AG04450 (cell line): ENCODE measurements at regions not wholly inside any gene's neighbourhood (a gene's known extent, or its start where the extent isn't known, plus 50 kb on each side); places are given as distances from the start of the nearest gene placed in this dataset.

ENCODE experiments used
- CTCF ChIA-PET: fragments of 300-600, 350-600 bp; formaldehyde crosslinking; extraction: SDS; loops from one replicate; lab custom pipeline; 2022; ENCODE audit warnings: antibody characterized with exemption, inconsistent platforms; lab: Charles Lee
- POLR2A ChIA-PET: fragments of 350-600 bp; formaldehyde crosslinking; extraction: SDS; loops from one replicate; lab custom pipeline; 2021; ENCODE audit warnings: antibody characterized with exemption, inconsistent platforms; lab: Yijun Ruan, JAX
- DNase-seq: peaks from one replicate; pipeline ENCODE4 v3.0.0-alpha.2; 2011; ENCODE audit warnings: low read depth, low spot score
- H3K27ac ChIP-seq: one replicate; pipeline ENCODE4 v1.5.1; 2012; ENCODE audit warnings: low read depth, low read length, control low read depth
- H3K27me3 ChIP-seq: one replicate; pipeline ENCODE4 v1.6.0; 2012; ENCODE audit warnings: low read length; ENCODE audit not compliant: control insufficient read depth, insufficient read depth
- H3K4me3 ChIP-seq: 2 replicates; pipeline ENCODE4 v1.5.1; 2011; ENCODE audit warnings: mild to moderate bottlenecking, low read depth, low read length, control low read depth
- H3K9me3 ChIP-seq: 2 replicates; pipeline ENCODE4 v1.5.1; 2012; ENCODE audit warnings: low read length; ENCODE audit not compliant: control insufficient read depth, insufficient read depth
- TF ChIP-seq, protein P1 (sequence below): IDR thresholded peaks from 2 replicates; pipeline ENCODE4 v1.5.1; 2011; ENCODE audit warnings: low read depth, low read length, control low read depth, inconsistent platforms

DNA sequence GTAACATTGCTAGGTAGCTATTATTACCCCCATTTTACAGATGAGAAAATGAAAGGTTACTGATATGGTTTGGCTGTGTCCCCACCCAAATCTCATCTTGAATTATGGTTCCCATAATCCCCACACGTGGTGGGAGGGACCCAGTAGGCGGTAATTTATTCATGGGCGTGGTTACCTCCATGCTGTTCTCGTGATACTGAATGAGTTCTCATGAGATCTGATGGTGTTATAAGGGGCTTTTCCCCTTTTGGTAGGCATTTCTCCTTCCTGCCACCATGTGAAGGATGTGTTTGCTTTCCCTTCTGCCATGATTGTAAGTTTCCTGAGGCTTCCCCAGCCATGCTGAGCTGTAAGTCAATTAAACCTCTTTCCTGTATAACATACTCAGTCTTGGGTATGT is 252.1 kb downstream of the OPA1 start:
- H3K4me3 ChIP-seq, result no peak overlapping the region

DNA sequence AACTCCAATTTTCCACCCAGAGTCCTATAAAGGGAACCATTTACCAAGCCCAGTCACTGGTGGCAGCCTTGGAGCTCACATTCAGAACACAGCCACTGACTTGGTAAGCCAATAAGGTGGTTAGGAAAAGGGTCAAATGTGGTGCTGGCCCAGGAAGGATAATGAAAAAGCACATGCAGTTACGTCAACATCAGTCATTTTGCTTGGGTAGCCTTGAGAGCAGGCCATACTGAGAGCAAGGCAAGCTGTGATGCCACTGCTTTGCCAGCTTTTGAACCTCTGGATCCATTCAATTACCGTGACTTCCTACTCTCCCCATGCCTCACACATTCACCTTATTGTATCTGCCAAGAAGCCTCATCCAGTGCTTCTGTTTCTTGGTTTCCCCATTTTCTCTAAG is 253.6 kb downstream of the OPA1 start:
- Histone ChIP-seq H3K27me3 (peaks cover 22% of the 10 kb centered on the region), H3K27ac (no peak overlapping the region), H3K4me3 (no peak overlapping the region), H3K9me3 (no peaks in the 10 kb centered on the region)
- TF ChIP-seq, protein P1, sequence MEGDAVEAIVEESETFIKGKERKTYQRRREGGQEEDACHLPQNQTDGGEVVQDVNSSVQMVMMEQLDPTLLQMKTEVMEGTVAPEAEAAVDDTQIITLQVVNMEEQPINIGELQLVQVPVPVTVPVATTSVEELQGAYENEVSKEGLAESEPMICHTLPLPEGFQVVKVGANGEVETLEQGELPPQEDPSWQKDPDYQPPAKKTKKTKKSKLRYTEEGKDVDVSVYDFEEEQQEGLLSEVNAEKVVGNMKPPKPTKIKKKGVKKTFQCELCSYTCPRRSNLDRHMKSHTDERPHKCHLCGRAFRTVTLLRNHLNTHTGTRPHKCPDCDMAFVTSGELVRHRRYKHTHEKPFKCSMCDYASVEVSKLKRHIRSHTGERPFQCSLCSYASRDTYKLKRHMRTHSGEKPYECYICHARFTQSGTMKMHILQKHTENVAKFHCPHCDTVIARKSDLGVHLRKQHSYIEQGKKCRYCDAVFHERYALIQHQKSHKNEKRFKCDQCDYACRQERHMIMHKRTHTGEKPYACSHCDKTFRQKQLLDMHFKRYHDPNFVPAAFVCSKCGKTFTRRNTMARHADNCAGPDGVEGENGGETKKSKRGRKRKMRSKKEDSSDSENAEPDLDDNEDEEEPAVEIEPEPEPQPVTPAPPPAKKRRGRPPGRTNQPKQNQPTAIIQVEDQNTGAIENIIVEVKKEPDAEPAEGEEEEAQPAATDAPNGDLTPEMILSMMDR, result no peak
- ChIA-PET POLR2A (no interaction called here), CTCF (no interaction called here)
- no peak for DNase-seq

More for the DNA sequence above, 252.1 kb downstream of the OPA1 start:
- peaks cover 29% of the 10 kb centered on the region for H3K27me3 ChIP-seq
- H3K27ac ChIP-seq, result no peak overlapping the region
- TF ChIP-seq, protein P1, result no peak
- CTCF ChIA-PET, result no interaction called here
- POLR2A ChIA-PET, result no interaction called here
- H3K9me3 ChIP-seq, result no peaks in the 10 kb centered on the region
- no peak for DNase-seq

DNA sequence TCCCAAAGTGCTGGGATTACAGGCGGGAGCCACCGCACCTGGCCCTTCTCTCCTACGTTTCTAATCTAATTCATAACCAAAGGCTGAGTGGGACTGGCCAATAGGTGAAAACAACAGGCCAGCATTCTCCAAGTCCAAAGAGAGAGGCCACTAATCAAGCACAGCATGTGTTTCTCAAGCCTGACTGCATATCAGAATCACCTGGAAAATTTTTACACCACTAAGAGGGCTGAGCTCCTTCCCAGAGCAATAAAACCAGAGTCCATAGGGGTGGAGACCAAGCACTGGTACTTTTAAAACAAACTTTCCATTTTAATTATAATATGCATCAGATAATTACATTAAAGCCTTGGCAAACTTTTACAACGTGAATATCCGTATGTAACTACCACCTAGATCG is 254.4 kb downstream of the OPA1 start:
- TF ChIP-seq, protein P1, result no peak
- H3K9me3 ChIP-seq, result no peaks in the 10 kb centered on the region
- no peak overlapping the region for H3K27ac ChIP-seq
- H3K4me3 ChIP-seq, result no peak overlapping the region
- ChIA-PET POLR2A (interaction anchor here (0.7 kb wide), 1 partner anchor 19 kb away, joined by 7 read pairs; no protein-coding TSS in a partner anchor), CTCF (no interaction called here)
- DNase-seq, result no peak
- H3K27me3 ChIP-seq, result peaks cover 21% of the 10 kb centered on the region

DNA sequence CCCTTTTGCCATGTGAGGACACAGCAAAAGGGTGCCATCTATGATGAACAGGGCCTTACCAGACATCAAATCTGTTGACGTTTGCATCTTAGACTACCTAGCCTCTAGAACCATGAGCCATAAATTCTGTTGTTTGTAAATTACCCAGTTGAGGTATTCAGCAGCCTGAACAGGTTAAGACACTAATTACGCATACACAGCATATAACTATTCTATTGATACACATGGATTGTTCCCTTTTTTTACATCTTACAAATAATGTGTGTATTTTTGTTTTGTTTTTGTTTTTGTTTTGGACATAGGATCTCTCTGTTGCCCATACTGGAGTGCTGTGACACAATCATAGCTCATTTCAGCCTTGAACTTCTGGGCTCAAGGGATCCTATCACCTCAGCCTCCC is 255.5 kb downstream of the OPA1 start:
- no peak for DNase-seq
- H3K27ac ChIP-seq, result no peak overlapping the region
- H3K27me3 ChIP-seq, result peaks cover 17% of the 10 kb centered on the region
- H3K4me3 ChIP-seq, result no peak overlapping the region
- H3K9me3 ChIP-seq, result no peaks in the 10 kb centered on the region
- POLR2A ChIA-PET, result no interaction called here
- CTCF ChIA-PET, result no interaction called here
- TF ChIP-seq, protein P1, result no peak

DNA sequence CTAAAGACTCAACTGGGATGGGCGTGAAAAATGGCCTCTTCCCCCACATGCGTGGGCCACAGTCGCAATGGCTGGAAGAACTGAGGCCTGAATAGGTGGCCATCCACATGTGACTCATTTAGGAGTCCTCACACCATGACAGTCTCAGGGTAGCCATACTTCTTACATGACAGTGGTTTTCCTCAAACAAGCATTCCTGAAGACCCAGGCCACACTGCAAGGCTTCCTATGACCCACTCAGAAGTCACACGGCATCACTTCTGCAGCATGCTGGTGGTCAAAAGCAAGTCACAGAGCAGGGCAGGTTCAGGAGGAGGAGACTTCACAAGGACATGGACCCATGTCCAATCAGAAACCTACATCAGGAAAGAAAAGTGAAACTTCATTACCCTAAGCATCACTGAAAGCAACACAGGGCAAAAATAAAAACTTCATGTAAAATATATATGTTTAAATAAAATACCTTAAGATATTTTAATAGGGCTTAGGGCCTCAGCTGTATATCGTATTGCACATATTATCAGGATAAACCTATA is 257.1 kb downstream of the OPA1 start:
- no peak for DNase-seq
- ChIA-PET POLR2A (no interaction called here), CTCF (no interaction called here)
- H3K27ac ChIP-seq, result no peak overlapping the region
- TF ChIP-seq, protein P1, result no peak
- no peak overlapping the region for H3K4me3 ChIP-seq
- peaks cover 10% of the 10 kb centered on the region for H3K27me3 ChIP-seq
- no peaks in the 10 kb centered on the region for H3K9me3 ChIP-seq
